ENCODE measurements at regions not wholly inside any gene's neighbourhood (a gene's known extent, or its start where the extent isn't known, plus 50 kb on each side); places are given as distances from the start of the nearest gene placed in this dataset.

DNA sequence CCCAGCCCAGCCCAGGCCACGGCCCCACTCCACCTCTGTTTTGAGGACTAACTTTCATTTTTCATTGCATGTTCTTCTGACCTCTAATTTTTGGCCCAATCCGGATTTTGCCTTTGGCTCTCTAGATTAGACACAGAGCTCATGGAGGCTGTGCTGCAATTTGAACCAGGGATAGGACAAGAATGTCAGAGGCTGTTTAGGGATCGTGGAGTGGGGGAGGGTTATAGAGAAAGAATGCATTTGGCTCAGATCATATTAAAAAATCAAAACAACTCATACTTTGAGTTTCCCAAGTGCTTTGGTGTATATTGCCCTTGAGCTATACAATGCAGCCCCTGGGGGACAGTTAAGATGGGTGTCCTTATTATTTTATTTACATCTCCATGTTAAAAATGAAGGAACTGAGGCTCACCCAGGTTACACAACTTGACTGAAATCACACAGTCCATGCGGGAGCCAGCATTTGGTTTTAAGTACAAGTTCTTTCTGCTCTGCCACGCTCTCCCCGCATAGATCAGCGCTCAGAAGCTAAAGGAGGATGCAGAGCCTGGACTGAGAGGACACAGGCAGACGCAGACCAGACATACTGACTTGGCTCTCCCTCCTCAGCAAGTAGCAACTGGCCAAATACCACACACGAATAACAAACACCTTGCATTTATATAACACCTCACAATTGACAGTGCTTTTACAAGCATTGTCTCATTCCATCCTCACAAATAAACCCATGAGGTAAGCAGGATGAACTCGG lies 126.4 kb upstream of the RAI14 start:
- no peak for DNase-seq

DNA sequence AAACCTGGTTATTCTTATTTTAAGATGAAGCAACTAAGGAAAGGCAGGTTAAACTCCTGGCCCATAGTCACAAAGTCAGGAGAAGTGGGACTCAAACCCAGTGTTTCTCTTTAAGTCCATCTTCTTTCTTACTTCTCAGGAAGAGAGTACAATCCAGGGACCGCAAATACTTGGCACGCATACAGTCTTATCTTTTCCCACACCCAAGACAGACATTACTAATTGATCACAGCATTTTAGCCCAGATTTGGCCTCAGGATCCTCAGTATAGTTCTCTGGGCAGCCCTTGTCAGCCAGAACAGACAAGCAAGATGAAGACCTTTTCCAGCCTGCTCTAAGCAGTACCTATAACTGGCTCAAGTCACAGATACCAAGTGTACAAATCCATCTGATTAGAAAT lies 125.5 kb upstream of the RAI14 start:
- no peak for DNase-seq

DNA sequence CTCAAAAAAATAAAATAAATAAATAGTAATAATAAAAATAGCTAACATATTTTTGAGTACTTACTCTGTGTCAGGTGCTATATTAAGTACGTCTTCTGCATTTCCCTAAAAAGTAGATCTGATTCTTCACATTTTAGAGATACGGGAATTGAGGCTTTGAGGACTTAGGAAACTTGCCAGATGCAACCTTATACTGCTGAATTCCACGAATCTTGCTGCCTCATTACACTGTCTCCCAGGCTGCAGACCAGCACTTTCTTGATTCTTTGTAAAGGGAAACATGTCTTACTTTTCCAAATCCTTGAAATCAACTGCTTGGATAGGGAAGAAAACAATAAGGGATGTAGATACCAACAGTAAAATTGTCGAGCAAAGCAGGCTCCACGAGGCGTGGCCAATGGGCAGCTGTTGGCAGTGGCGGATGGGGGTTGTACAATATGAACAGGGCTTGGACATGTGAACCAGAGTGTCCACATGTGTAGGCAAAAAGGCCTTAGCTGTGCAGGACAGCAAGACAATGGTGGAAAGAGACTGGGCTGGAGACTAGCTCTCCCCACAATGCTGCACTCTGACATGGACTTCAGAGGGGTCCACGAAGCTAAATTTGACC lies 124.3 kb upstream of the RAI14 start:
- no peak for DNase-seq

DNA sequence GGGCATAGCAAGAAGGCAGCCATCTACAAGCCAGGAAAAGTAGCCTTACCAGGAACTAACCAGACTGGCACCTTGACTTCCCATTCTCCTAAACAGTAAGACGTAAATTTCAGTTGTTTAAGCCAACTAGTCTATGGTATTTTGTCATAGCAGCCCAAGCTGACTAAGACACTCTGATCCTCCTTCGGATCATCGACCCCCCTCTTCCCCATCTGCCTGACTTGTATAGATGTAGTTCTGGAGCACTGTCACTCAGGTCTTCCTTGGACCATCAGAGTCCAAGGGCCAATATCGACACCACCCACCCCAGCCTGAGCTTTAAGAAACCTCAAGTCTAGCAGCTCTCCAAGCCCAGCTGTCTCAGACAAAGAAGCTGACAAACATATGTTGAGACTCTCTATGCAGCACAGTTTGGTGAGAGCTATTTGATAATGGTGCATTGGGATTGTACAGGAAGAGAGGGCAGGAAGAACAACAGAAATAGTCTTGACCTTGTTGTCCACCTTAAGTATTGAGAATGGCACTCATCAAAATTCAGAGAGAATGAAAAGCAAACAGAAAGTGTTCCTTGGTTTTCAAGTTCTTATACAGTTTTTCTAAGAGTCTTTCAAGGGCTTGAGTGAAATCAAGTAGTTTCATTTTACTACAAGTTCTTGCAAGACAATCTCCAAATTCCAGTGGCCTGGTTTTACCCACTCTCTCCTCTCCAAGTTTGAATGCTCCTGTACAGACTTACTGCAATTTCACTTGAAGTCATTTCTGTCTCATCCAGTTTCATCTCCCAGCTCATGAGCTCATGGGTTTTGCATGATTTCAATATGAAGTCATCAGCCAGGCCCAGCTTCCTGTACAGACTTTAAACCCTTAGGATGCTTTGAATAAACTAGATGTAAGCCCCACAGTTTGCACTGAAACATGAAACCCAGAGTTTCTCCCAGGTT lies 122.3 kb upstream of the RAI14 start:
- no peak for DNase-seq

DNA sequence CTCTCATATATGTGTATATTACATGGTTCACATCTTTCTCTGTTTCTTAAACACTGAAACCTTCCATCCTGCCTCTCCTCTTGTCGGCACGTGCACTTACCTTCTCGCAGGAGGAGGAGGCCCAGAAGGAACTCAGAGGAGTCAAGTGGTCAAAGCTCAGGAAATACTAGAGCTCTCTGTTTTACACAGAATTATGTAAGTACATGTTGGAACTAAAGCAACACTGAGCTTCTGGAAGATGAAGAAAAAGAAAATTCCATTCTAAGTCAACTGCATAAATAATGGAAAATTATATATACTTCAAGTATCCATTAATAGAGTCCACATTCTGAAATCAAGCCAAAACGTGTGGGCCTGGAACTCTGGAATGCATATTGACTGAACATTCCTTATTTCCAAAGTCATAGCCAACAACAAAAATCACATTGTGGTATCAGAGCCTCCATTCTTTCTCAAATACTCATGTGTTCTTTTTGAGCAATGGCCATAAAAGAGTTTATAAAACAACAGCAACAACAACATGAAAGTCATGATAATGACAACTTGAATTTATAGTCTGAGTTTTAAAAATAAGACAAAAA lies 121.5 kb upstream of the RAI14 start:
- DNase-seq, result no peak

DNA sequence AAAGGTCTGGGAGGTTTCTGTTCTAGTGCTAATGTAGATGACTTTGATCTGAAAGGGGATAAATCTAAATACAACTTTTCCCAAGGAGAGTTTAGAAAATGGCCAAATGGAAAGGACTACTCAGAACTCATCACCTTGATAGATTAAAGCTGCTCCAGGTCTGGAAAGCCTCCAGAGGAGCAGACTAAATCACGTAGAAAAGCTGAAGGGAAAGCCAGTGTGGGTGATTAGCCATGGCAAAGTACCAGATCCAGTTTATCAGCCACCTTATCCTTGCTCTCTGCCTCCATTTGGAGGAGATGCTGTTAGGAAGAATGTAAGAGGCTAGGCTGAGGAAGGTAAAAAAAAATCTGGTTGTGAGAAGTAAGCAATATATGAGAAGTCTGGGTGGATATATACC lies 120.7 kb upstream of the RAI14 start:
- DNase-seq, result no peak

DNA sequence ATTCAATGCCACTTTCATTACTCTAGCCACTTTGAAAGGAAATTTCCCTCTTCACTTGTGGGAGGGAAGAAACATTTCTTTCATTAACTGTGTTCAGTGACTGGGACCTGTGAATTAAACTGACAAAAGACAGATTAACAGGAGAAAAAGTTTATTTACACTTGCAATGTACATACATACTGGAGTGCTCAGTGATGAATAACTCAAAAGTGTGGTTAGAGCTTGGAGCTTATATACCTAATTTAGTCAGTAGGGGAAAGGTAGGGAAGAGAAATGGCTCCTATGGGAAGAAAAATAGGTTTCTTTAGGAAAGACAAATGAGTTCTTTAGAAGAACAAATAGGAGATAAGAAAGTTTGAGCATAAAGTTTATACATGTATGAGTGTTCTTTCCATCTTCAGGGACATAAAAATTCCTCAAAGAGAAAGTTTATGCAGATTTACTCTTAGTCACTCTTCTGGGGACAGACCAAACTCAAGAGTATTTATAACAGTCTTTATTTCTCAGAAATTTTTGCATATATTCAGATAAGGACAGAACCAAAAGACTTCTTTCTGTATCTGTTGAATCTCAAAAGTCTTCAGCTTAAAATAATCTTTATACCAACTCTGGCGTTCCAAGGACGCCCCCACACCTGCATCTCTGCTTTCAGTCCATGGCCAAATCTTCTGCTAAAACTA lies 120.0 kb upstream of the RAI14 start:
- no peak for DNase-seq

DNA sequence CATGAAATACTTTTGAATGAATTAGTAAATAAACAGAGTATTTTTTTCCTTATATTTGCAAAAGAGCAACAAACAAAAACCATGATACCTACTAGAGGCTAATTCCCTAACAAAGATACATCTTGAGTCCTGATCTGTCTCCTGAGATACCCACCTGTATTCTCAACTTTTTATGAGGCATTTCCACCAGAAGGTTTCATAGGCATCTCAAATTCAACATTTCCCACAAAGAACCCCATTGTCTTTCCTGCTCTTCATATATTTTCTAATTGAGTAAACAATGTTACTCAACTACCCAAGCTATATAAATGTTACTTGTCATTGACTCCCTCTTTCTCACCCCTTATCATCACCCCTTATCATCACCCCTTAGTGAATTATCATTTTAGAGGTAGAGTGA lies 119.4 kb upstream of the RAI14 start:
- DNase-seq, result no peak

DNA sequence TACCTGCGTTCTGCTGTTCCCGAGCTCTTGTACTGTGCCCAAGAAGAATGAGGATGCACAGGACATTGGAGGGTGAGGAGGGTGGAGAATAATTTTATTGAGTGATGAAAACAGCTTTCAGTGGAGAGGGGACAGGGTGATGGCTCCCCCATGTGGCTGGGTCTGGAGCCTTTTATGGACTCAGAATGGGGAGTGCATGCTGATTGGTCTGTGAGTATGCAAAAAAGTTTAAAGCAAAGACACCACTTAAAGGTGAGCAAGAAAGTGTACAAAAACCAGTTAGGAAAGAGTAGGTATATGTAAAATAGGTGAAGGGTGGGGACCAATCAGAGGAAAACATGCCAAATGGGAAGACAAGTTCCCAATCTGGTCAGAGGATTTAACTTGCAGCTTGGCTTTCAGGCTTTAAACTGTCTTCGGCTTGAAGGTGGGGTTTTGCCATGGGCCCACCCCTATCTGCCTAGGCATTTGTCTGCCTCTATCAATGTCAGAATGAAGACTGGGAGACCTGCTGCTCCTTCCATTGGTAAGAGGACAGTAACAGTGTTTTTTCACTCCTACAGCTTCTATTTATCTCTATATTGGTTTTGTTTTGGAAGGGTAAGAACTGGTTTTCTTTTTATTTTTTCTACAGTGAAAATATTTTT lies 118.0 kb upstream of the RAI14 start:
- peak in 2 of 58 donors; percentile 1 to 4 for DNase-seq

DNA sequence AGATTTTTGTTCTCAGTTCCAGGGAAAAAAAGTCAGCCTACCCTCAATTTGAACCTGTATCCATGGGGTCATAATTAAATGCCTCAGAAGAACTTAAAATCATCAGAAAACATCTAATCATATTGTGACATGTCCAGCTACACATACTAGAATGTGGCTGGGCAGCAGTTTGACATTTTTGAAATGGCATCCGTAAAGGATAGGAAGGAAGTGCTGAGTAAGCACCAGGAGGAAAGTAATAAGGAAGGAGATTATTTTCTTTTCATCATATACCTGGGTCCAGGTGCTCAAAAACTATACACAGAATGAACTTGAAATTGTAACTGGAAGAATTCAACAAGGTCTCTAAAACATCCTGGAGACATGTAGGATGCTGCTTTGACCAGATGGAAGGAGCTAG lies 116.9 kb upstream of the RAI14 start:
- DNase-seq, result no peak

DNA sequence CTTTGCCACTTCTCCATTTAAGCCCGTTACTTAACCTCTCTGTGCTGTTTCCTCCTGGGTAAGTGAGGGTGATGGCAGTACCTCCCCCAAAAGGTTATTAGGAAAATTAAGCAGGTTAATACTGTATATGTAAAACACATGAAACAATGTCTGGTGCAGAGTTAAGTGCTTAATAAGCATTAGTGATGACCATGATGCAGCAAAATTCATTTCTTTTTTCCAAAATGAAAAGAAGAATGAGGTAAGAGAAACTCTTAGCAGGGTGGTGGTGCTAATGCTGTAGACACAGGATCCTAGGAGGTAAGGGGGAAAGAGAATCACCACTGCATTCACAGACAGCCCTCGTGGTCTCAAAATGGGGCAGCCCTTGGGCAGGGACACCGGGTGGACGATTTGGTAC lies 115.1 kb upstream of the RAI14 start:
- DNase-seq, result no peak

DNA sequence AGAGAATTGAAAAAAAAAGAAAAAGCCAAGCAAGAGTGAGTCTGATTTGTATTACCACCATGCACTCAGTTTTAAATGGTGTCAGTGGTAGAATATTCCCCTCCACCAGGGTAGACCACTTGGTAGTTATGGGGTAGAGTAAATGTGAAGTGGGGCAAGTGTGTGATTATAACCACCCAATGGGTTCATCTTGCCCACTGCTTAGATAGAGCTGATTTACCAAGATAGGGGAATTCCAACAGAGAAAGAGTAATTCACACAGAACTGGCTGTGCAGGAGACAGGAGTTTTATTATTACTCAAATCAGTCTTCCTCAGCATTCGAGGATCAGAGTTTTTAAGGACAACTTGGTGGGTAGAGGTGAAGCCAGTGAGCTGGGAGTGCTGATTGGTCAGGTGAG lies 113.3 kb upstream of the RAI14 start:
- no peak for DNase-seq

DNA sequence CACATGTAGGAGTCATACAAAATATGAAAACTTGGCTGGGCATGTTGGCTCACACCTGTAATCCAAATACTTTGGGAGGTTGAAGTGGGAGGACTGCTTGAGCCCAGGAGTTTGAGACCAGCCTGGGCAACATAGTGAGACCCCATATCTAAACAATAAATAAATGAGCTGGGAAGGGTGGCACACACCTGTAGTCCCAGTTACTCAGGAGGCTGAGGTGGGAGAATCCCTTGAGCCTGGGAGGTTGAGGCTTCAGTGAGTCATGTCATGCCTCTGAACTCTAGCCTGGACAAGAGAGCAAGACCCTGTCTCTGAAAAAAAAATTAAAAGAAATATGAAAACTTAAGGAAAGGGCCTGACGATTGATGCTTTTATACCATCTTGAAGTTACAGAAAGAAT lies 112.4 kb upstream of the RAI14 start:
- no peak for DNase-seq

DNA sequence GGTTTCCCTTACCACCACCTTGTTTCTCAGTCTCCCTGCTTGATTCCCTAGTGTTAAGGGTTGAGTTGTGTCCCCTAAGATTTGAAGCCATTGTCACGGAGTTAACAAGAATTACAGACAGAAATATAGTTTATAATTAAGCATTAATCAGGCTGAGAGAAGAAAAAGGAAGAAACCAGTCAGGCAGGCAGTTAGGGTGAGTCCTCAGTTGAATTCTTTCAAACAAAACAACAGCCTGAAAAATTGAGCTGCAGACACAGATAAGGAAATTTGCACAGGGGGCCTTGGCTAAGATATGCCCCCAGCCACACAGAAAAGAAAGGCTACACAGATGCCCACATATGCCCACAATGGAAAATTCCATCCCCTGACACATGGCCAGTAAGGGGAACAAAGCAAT lies 111.7 kb upstream of the RAI14 start:
- no peak for DNase-seq

DNA sequence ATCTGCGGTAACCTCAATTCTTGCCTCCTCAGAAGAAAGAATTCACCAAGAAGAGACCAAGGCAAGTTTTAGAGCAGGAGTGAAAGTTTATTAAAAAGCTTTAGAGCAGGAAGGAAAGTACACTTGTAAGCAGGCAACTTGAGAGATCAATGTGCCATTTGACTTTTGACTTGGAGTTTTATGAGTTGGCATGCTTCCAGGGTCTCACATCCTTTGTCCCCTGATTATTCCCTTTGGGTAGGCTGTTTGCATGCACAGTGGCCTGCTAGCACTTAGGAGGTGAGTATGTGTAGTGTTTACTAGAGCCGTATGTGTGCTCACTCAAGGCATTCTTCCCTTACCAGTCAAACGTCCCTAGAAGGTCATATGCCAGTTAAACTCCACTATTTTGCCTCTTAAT lies 111.0 kb upstream of the RAI14 start:
- no peak for DNase-seq

DNA sequence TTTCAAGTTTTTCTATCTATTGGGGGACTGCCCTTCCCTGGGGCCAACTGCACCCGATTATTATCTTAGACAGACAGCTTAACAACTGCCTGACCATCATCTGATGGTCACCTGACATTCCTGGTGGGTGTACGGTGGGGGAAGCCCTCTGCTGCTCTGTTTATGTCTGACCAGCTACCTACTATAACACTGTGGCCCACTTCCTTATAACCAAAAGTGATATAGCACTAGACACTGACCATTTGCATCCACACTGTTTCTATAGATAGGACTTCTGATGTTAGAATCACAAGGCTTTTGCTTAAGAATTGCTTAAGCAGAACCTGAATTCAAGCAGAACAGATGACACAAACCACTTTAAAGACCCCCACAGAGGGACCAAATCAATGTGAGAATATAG lies 110.5 kb upstream of the RAI14 start:
- DNase-seq, result no peak

DNA sequence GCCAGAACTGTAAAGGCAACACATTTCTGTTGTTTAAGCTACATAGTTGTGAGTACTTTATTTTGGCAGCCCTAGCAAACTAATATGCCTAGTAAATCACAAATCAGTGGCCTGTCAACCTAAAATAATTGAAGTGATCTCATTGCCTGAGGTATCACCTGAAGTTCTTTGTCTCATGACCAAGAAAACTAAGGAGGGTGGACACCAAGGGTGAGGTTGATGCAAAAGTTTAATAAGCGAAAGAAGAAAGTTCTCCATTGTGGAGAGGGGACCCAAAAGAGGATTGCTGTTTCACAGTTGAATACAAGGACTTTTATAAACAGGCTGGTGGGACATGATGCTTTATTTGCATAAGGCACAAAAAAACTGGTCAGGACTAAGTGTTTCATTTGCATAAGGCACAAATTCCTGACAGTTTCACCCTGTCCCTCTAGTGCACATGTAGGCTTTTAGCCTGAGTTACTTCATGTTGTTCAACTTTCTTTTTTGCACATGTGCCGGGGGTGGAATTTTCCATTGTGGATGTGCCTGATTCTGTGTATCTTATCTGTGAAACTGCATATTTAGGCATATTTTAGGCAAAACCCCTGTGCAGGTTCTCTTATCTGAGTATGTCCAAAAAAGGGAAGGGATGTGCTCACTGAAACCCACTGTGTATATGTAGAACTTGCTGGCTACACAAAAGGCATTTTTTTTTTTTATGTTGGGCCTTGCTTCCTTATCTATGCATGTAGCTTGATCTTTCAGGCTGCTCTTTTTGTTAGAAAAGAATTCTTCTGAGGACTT lies 108.6 kb upstream of the RAI14 start:
- DNase-seq, result no peak

DNA sequence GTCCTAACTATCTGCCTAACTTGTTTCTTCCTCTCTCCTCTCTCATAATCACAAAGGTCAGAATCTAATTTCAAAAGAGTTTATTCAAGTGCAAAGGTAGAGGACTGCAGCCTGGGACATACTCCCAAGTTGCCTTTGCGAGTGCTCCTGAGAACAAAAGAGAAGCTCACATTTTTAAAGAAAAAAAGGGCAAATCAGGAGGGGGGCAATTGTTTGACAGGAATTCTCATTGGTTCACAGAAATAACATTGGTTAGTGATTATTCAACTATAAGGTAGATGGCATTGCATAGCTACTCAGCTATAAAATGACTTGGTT lies 108.1 kb upstream of the RAI14 start:
- DNase-seq, result no peak

DNA sequence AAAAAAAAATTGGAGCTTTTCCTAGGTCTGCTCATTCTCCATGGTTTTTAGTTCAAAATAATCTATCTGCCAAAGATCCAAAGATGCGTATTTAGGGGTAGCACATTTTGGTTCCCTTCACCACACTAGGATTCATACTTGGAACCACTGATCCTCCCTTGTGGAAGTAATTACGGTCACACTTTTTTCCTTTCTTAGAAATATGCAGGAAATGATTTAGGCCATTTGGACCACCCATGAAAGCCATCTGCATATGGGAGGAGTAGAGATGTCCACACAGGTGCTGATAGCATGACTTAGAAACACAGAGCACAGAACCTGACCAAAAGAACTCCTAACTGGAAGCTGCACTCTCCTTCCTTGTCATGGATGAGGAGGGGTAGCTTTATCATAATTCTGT lies 105.9 kb upstream of the RAI14 start:
- DNase-seq, result no peak

DNA sequence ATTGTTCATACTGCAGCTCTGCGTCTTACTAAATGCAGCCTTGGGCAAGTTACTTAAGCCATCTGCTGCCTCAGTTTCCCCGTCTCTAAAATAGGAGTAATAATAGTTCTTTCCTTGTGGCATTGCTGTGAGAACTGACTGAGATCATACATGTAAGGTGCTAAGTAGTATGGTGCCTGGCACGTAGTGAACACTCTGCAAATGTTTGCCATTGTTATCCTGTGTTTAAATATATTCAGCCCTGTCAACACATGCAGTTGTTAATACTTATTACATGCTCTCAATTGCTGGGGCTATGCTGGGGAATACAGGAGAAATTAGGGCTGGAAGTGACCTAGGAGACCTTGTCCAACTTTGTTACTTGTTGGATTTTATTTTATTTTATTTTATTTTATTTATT lies 105.2 kb upstream of the RAI14 start:
- no peak for DNase-seq

Measured in anterior cingulate cortex (tissue), 58 donors.